PC-9 (cell line): ENCODE measurements at regions not wholly inside any gene's neighbourhood (a gene's known extent, or its start where the extent isn't known, plus 50 kb on each side); places are given as distances from the start of the nearest gene placed in this dataset.

Experiments
- EZH2 ChIP-seq: fragments of 200-600 bp; sonication (generic); IDR thresholded peaks from 2 replicates; pipeline ENCODE4 v1.8.0; 2017; ENCODE audit warnings: antibody characterized with exemption, low read depth
- TF ChIP-seq, protein P1 (sequence below): fragments of 200-600 bp; sonication (generic); conservative IDR thresholded peaks from 2 replicates; pipeline ENCODE4 v1.6.1; 2017; ENCODE audit warnings: mixed run types, antibody characterized with exemption, mild to moderate bottlenecking, moderate library complexity

DNA sequence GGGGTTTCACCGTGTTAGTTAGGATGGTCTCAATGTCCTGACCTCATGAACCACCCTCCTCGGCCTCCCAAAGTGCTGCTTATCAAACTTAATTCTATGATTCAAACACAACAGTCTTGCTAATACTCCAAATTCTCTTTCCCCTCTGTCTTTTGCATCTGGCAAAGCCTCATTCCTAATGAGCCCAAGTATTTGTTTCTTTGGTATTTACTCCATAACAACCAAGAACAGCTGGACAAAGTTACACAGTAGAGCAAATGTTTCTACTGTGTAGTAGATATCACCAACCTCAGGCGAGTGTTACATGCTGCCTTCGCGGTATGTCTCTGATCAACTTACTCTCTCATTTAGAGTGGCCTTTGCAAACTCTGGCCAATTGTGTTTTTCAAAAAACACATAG is 195.8 kb upstream of the KCNN2 start:
- TF ChIP-seq, protein P1, sequence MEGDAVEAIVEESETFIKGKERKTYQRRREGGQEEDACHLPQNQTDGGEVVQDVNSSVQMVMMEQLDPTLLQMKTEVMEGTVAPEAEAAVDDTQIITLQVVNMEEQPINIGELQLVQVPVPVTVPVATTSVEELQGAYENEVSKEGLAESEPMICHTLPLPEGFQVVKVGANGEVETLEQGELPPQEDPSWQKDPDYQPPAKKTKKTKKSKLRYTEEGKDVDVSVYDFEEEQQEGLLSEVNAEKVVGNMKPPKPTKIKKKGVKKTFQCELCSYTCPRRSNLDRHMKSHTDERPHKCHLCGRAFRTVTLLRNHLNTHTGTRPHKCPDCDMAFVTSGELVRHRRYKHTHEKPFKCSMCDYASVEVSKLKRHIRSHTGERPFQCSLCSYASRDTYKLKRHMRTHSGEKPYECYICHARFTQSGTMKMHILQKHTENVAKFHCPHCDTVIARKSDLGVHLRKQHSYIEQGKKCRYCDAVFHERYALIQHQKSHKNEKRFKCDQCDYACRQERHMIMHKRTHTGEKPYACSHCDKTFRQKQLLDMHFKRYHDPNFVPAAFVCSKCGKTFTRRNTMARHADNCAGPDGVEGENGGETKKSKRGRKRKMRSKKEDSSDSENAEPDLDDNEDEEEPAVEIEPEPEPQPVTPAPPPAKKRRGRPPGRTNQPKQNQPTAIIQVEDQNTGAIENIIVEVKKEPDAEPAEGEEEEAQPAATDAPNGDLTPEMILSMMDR, result no peak
- TF ChIP-seq EZH2, result no peak
